DMS79 (cell line): ENCODE measurements at regions not wholly inside any gene's neighbourhood (a gene's known extent, or its start where the extent isn't known, plus 50 kb on each side); places are given as distances from the start of the nearest gene placed in this dataset.

ENCODE experiments used
- DNase-seq: peaks from one replicate; lab custom pipeline; 2025; lab: John Stamatoyannopoulos, UW

DNA sequence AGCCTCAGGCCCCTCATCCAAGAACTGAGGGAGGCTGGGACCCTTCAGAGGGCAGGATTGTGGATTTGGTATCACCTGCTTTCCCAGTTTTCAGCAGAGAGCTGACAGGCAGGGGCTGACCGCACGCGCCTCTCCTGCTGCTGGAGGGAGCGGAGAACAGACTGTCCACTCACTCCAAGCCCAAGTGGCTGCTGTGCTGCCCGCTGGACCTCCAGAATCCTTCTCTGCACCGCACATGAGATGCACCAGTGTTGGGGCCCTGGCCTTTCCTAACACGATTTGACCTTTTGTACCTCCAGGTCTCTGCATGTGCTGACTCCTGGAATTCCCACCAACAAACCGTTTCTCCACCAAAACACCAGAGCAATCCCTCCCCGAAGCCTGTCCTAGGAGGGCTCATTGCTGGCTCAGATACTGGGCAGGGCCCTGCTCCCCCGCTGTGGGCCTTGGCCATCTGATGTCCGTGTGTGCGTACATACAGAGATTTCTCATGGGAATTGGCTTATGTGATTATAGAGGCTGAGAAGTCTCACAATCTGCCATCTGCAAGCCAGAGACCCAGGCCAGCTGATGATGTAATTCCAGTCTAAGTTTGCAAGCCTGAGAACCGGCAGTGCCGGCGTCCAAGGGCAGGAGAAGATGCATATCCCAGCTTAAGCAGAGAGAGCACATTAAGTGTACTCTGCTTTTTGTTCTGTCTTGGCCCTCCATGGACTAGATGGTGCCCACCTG is 141.7 kb downstream of the GADD45G start:
- DNase-seq = no peak

DNA sequence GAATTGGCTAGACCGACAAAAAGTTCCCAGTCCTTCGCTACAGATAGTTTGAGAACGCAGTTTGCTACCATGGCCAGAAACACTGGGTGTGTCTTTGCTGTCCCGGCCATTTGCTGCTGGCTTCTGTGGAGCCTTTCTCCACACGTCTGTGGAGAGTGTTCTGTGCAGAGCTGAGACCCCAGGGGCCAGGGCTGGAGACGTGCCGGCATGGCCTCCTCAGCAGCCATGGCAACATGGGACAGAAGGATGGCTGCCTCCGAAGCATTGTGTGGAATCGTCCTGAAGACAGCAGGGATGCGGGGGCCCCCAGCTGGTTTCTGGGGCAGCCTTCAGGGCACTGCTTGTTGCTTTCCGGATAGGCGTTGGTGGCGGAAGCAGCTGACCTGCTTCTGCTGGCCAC is 142.8 kb downstream of the GADD45G start:
- DNase-seq = no peak

DNA sequence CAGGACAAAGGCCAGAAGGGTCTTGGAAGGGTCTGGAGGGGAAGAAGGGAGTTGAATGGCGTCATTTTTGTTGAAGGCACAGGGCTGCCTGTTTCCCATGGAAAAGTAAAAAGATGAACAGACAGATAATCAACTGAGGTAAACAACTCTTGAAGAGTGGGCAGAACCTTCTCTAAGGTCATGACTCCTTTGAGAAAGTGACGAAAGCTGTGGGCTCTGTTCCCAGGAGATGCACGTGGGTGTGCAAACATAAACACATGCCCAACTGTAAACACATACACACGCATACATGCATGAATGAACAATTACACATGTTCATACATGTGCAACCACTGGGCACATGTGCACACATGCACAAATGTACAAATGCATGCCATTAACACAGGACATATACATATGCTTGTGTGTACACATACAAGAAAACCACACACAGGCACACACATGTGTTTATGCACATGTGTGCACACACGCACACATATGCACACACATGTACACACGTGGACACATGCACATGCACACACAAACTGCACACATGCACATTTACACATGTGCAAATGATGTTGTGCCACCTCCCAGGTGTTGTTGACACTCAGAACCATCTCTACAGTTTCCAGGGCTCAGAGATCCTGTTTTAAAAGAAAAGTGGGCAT is 143.3 kb downstream of the GADD45G start:
- no peak for DNase-seq

DNA sequence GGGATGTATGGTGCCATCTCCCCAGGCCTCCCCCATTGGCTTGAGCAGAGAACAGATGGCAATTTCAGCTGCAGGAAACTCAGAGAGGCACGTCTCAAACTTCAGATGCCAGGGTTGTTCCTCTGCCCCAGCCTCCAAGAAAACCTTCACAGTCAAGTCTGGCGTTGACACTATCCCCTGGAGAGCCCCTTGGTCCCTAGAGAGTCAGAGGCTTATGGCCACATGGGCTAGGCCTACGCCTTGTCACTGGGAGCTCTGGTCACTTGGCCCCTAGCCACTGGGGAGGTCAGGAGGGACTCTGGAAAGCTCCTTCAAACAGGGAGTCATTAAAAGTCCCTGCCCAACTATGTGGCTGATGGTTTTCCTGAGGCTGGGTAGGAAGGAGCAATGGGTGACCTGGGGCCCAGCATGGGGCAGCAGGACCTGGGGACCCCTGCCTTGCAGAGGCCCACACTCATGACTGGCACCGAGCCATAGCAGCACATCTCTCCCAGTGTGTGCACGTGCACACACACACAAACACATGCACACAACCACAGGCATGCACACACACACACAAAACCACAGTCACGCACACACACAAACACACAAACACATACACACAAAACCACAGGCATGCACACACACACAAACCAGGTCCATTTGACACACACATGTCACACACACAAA is 144.2 kb downstream of the GADD45G start:
- DNase-seq = no peak

DNA sequence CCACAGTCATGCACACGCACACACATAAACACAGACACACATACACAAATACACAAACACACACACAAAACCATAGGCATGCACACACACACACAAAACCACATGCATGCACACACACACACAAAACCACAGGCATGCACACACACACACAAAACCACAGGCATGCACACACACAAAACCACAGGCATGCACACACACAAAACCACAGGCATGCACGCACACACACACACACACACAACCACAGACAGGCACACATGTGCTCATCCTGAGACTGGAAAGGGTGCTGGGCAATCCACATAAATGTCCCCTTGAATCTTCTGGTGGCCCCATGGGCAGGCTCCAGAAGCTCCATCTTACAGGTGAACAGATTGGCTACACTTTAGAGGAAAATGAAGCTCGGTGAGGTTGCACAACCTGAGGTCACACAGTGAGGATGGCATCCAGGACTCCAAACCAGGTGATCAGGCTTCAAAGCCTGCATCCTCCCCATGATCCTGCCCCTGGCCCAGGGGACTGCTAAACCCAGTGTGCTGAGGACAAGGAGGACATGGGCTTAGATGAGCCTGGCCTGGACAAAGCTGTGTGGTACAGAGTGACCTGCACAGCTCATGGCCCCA is 144.8 kb downstream of the GADD45G start:
- no peak for DNase-seq

DNA sequence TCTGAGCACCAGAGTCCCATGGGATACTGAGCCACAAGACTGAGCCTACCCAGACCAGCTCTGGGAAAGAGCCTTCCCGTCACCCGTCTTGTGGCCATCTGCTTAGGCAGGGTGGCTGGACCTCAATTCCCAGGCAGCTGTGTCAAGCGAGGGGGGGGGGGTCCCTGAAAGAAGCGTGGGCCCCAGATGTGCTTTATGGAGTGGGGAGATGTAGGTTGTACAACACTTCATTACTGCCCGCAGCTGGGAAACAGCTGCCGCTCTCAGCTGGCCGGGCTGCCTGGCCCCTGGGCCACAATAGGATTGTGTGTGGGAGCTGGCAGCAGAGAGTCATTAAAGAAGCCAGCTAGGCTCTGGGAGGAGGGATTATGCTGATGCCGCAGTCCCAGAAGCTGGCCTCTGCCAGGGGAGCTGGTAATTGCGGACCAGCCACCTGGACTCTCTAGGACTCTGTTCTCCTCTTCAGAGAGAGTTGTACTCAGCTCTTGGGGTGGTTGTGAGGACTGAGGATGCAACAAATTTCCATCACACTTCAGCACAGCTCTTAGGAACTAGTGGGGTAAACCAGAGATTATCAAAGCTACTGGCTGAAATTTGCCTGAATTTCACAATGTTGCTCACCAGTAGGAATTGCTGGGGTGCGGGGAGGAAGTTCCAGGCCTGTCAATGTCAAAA is 145.4 kb downstream of the GADD45G start:
- no peak for DNase-seq

DNA sequence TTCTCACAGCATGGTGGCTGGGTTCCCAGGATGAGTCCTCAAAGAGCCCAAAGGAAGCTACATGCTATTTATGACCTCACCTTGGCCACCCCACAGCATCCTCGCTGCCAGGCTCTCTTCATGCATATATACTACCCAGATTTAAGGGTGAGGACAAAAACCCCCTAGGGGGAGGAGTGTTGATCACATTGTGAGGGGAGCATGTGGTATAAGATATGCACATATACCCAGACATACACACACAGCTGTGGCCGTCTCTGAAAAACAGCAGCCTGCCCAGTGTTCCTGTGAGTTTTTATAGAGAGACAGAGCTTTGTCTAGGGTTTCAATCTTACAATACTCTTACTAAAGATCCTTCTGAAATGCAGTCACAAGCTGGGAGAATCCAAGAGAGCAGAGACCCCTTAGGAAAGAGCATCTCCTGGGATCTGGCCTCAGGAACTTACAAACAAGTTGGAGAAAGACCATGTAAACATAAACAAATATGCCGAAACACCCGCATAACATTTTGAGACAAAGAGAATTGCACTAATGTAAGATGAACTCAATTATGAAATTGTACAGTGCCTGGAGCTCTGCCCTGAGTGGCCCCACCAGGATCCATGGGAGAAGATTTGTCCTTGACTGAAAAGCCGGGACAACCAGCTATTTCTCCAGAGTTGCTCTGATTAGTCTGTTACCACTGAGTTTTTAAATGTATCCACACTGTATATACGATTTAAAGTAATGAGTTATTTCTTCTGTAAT is 146.4 kb downstream of the GADD45G start:
- DNase-seq = no peak

DNA sequence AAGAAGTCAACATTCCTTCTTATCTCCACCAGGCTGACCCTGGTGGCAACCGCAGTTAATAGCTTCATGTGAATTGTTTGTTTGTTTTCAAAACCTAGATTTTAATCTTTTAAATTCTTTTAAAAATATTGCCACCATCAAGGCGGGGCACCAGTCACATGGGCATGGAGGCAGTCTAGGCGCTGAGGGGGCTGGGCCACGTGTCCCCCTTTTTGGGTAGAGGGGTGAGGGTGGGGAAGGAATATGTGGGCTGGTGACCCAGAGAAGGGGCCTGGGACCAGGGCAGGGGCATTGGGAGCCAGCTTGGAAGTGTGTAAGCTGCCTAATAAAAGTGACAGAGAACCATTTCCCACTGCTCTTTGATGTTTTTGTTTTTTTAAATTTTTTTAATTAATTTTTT is 147.3 kb downstream of the GADD45G start:
- no peak for DNase-seq

DNA sequence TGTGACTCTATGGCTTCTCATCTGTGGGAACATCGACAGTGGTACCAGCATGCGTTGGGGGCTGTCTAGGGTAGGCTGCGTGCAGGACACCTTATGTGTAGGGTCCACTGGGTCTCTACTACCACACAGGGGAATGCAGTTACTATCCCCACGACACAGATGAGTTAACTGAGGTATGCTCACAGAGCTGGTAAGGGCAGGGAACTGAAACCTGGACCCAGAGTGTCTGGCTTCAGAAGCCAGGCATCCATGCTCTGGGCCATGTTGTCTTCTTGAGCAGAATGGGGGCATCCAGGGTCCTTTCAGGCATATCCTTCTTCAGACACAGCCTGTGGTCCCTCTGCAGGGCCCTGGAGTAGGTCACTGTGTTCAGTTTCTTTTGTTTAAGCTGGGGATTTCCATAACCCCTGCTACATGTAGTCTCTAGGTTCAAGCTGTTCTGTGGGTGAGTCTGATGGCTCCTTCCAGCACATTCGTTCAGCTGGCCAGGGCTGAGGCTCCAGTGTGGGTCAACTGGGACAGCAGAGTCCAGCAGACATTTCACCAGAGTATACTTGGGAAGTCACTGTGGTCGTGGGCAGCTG is 148.8 kb downstream of the GADD45G start:
- no peak for DNase-seq

DNA sequence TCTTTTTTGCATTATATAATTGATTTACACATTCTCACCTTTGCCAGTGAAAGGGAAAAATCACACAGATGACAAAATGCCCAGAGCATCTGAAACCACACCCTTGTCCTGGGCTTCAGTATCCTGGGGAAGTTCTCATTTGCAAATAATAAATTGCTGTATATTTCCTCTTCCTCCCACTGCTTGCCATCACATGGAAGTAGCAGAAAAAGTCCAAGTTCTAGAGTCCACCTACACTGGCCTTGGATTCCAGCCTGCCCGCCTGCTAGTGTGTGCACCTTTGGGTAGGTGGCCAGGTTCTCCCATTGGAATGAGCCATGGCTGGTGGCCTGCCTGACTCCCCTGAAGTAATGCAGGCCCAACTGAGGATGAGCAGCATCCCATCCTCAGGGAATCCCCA is 149.4 kb downstream of the GADD45G start:
- no peak for DNase-seq

DNA sequence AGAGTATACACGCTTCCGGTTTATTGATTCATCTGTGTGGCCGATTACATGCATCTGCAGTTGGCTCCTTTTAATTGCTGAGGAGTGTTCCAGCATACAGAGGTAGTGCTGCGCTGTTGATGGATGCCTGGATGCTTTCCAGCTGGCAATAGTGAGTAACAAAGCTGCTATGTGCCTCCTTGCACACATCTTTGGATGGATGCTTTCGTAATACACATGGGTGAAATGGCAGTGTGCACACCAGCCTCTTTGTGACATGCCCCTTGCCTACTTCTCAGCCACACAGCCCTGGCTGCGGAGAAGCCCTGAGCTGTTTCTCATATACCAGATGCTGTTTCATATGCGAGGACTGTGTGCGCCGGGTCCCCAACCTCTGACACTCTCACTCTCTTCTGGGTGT is 151.0 kb downstream of the GADD45G start:
- DNase-seq = peak; percentile 52

DNA sequence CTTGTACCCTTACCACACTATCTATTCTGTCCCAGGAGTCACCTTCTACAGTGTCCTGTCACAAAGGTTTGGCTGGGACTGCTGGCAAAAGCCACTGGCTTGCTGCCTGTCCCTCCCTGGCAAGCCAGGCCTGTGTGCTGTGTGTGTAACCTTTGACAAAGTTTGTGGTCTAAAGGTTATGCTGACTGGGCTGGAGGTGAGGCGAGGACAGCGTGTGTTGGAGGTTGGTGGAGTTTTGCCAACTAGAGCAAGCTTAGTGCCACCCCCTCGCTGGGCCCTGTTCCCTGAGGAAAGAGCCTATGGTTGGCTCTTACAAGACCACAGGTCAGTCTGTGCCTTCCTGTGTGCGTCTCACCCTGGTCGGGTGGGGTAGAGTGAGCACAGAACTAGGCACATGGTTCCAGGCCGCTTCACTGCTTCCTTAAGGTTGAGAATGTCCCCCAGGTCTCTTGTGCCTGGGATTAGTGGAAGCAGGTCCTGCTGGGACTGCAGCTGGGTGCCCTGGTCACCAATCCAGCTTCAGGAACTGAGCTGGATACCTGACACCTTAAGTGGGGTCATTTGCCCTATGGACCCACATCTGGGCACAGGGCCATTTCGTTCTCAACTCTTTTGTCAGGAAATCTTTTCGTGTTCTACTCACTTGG is 152.2 kb downstream of the GADD45G start:
- DNase-seq = no peak

DNA sequence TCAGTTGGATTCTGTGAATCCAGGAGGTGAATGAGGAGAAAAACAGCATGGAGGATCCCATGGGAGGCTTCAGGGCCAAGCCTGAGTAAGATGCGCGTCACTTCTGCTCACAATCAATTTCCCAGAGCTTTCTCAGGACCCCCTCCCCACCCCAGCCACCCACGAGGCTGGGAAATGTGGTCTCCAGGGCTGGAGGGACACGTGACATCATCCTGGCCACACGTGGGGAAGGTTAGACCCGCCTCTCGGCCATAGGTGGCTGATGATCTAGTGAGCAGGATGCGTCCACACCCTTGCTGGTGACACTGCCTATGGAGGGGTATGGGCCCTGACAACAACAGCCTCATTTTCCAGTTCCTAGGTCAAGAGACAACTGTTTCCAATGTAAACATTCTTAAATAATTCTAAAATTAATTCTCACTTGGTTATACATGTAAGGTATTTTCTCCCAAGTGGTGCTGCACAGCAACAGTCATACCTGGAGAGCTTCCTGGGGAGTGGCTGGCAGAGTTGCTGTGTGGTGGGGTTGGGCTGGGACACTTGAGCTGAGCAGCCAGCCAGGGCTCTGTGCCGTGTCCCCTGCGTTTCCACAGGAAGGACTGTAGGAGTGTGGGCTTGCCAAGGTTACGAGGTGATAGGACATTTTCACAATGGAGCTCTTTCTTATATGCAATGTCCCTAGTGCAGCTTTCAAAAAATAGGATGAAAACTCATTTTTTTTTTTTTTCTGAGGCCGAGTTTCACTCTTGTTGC is 153.1 kb downstream of the GADD45G start:
- no peak for DNase-seq

DNA sequence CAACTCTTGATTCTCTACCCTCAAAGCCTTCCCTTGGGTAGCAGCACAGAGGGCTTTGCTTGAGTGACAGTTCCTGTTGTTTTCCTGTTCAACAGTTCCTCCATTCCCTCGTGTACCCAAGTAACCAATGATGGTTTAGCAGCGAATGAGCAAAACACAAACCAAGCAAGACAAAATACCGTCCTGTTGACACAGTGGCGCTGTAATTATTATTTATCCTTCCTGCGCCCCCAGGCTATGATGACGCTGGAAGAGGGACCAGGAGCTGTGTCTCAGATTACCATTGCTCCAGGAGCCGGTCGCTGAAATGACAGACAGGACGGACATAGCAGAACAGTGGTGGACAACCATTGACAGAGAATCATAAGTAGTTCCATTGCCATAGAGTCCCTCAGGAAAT is 154.8 kb downstream of the GADD45G start:
- DNase-seq = no peak

DNA sequence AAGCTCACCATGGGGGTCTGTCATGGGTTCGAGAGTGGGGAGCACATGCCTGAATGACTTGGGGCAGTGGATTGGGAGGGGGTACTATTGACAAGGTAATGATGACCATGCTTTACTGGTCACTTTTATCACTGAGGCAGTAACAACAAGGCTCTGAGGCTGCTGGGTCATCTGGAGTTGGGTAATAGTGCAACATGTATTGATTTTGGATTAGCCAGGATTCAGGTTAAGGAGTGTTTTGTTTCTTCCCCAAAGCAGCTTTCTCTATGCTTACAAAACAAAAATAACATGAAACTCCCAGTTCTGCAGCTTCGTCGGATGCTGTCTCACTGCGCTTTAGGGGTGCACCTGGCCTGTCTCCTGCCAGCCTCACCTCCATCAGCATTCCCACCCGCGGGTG is 155.3 kb downstream of the GADD45G start:
- DNase-seq = no peak

DNA sequence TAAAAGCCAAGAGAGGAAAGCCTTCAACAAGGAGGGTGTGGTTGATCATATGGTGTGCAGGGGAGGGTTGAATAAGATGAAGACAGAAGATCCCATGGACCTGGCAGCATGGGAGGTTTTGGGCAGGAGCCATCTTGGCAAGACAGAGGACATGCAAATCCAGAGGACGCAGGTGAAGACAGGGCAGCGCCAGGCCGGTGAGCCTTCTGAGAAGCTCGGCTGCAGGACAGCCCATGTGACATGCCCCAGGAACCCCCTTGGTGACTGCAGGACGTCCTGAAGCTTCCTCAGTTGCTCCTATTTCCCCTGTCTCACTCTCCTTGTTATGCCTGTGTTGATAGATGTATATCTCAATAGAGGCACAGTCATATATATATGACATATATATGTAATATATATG is 159.4 kb downstream of the GADD45G start:
- no peak for DNase-seq

DNA sequence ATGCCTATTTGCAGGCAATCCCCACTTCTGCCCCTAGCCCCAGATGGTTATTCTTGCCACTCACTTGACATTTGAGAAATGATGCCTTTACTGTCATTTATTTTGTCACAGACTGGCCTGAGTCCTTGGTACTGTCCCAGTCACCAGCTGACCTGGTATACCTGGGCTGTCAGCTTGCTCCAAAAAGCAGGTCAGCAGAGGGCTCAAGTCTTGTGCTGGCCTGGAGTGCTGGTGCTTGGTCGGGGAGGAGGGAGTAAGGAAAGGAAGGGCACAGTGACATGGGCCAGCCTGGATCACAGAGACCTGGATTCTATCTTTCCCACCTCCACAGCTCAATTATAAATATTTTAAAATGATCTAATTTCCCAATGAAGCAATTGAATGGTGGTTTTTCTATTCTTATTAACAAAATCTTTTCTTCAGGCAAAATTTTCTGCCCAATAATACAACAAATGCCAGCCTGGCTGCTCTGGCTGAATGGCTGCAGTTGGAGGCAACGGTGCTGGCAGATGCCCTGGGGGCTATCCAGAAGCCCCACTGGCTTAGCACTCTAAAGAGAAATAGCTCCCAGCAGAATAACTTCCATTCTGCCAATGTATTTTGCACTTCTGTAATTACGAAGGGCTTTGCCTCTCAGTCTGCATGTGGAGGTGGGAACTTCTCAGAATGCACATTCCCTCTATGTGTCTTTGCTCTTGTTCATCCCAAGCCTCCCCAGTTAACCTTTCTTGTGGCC is 160.6 kb downstream of the GADD45G start:
- no peak for DNase-seq

DNA sequence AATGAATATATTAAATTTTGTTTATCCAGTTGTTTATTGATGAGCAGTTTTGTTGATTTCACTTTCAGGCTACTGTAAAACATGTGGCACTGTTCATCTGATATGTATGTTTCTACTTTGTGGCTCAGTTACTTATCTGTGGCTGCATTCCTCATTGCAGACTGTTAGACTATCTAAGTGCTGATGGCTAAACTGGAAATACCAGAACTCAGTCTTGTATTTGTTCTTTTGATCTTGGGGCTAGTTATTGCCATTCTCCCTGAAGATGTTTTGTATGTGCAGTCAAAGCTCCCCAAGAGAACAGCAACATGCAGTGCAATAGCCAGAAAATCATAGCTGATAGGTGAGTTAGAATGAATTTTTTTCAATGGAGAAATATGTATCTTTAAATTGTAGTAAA is 162.2 kb downstream of the GADD45G start:
- no peak for DNase-seq

DNA sequence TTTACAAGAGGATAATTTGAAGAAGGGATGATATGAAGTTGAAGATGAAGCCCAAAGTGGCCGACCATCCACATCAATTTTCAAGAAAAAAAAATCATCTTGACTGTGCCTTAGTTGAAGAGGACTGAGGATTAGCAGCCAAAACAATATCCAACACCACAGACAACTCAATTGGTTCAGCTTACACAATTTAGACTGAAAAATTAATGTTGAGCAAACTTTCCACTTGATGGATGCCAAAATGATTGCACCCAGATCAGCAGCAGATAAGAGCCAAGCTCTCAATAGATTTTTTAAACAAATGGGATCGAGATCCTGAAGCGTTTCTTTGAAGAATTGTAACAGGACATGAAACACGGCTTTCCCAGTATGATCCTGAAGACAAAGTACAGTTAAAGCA is 163.2 kb downstream of the GADD45G start:
- no peak for DNase-seq
